ENCODE measurements at regions not wholly inside any gene's neighbourhood (a gene's known extent, or its start where the extent isn't known, plus 50 kb on each side); places are given as distances from the start of the nearest gene placed in this dataset.

DNA sequence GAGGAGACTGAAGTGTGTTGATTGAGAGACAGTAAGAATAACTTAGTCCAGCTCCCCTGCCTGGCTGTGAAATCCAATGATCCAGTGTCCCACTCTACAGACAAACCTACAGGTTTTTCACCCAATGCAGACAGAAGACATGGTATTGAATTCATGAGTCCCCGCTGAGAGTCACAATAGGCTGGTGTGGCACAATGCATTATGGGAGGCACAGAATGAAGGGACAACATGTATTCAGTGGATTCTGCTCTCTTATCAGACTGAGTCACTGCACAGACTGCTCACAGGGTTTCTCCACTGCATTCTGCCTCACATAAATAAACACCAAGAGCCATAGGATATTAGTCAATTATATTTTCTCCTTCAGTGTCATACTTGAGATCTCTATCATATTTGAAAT lies 55.2 kb upstream of the TOP3B start:
- Histone ChIP-seq H3K4me3 (ENCODE audit: low read depth in 1 of 3, low read length in 3 of 3) (no peak overlapping the region), H3K9me3 (ENCODE audit: control insufficient read depth in 4 of 4, low read length in 3 of 4) (no peaks in the 10 kb centered on the region), H3K36me3 (ENCODE audit: control insufficient read depth in 4 of 4, insufficient read depth in 3 of 4, low read depth in 1 of 4, low read length in 3 of 4) (no peaks in the 10 kb centered on the region), H3K4me1 (ENCODE audit: control insufficient read depth in 4 of 4, insufficient read depth in 4 of 4, low read length in 3 of 4) (no peaks in the 10 kb centered on the region), H3K27ac (ENCODE audit: low read depth in 1 of 2, low read length in 2 of 2) (no peak overlapping the region), H3K9ac (ENCODE audit: low read depth in 1 of 2, low read length in 2 of 2) (no peak overlapping the region), H3K27me3 (ENCODE audit: control insufficient read depth in 4 of 4, insufficient read depth in 4 of 4, low read length in 3 of 4) (no peaks in the 10 kb centered on the region)
- no peak for TF ChIP-seq EGR1 (IDR thresholded peaks at IDR 0.05; ENCODE audit: low read depth in 2 of 2)
- no peak for TF ChIP-seq TAF1 (conservative IDR thresholded peaks at IDR 0.05)
- no peak for TF ChIP-seq YY1 (IDR thresholded peaks at IDR 0.05)
- TF ChIP-seq ATF3 (IDR thresholded peaks at IDR 0.05) = no peak
- no peak for TF ChIP-seq JUND (IDR thresholded peaks at IDR 0.05)
- no peak for TF ChIP-seq SP1 (IDR thresholded peaks at IDR 0.05)
- DNase-seq (ENCODE audit: low spot score) = no peak
- WGBS = 85% methylated on average over 1 of the region's 1 CpG

- no peak overlapping the region for H3K9ac ChIP-seq (ENCODE audit: low read depth in 1 of 2, low read length in 2 of 2)
- no peak for DNase-seq (ENCODE audit: low spot score)
- no peaks in the 10 kb centered on the region for H3K27me3 ChIP-seq (ENCODE audit: control insufficient read depth in 4 of 4, insufficient read depth in 4 of 4, low read length in 3 of 4)
- no peaks in the 10 kb centered on the region for H3K4me1 ChIP-seq (ENCODE audit: control insufficient read depth in 4 of 4, insufficient read depth in 4 of 4, low read length in 3 of 4)
- no peaks in the 10 kb centered on the region for H3K9me3 ChIP-seq (ENCODE audit: control insufficient read depth in 4 of 4, low read length in 3 of 4)
- no peak overlapping the region for H3K4me3 ChIP-seq (ENCODE audit: low read depth in 1 of 3, low read length in 3 of 3)
- no peak overlapping the region for H3K27ac ChIP-seq (ENCODE audit: low read depth in 1 of 2, low read length in 2 of 2)
- no peak for TF ChIP-seq ATF3 (IDR thresholded peaks at IDR 0.05)
- TF ChIP-seq NR2F2 (IDR thresholded peaks at IDR 0.05) = no peak
- no peak for TF ChIP-seq FOXA1 (IDR thresholded peaks at IDR 0.05)
- no peak for TF ChIP-seq YY1 (IDR thresholded peaks at IDR 0.05)
- TF ChIP-seq GABPA (IDR thresholded peaks at IDR 0.05 in 1 of 2, conservative IDR thresholded peaks at IDR 0.05 in 1 of 2) = no peak
- no peak for TF ChIP-seq EGR1 (IDR thresholded peaks at IDR 0.05; ENCODE audit: low read depth in 2 of 2)
- no peak for TF ChIP-seq JUND (IDR thresholded peaks at IDR 0.05)
- TF ChIP-seq, protein P1, sequence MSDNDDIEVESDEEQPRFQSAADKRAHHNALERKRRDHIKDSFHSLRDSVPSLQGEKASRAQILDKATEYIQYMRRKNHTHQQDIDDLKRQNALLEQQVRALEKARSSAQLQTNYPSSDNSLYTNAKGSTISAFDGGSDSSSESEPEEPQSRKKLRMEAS (IDR thresholded peaks at IDR 0.05) = no peak
- TF ChIP-seq SP1 (IDR thresholded peaks at IDR 0.05) = no peak
- TF ChIP-seq, protein P2, sequence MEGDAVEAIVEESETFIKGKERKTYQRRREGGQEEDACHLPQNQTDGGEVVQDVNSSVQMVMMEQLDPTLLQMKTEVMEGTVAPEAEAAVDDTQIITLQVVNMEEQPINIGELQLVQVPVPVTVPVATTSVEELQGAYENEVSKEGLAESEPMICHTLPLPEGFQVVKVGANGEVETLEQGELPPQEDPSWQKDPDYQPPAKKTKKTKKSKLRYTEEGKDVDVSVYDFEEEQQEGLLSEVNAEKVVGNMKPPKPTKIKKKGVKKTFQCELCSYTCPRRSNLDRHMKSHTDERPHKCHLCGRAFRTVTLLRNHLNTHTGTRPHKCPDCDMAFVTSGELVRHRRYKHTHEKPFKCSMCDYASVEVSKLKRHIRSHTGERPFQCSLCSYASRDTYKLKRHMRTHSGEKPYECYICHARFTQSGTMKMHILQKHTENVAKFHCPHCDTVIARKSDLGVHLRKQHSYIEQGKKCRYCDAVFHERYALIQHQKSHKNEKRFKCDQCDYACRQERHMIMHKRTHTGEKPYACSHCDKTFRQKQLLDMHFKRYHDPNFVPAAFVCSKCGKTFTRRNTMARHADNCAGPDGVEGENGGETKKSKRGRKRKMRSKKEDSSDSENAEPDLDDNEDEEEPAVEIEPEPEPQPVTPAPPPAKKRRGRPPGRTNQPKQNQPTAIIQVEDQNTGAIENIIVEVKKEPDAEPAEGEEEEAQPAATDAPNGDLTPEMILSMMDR (IDR thresholded peaks at IDR 0.05; ENCODE audit: low read depth, low read length, missing input control) = no peak
- TF ChIP-seq FOXA2 (IDR thresholded peaks at IDR 0.05) = no peak
- no peaks in the 10 kb centered on the region for H3K36me3 ChIP-seq (ENCODE audit: control insufficient read depth in 4 of 4, insufficient read depth in 3 of 4, low read depth in 1 of 4, low read length in 3 of 4)
These were observed 54.6 kb upstream of the TOP3B start for GRCh38 chr22:22037229-22037628.

DNA sequence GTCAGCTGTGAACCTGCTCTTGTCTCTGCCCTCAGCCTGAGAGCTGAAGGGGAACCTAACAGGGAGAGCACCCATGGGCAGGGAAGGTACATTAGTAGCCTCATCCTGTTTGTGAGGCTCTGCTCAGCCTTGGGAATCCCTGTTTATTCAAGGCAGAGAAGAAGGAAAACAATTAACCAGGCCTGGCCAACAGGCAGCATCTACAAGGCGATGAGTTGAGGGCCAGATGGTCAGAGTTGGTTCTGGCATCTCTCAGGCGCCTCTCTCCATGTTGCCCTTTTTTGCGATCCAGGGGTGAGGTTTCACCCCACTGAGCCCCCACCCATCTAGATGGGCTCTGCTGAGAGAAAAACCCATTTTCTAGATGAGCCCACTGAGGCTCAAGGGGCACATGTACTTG lies 54.0 kb upstream of the TOP3B start:
- DNase-seq (ENCODE audit: low spot score) = no peak
- Histone ChIP-seq H3K9ac (ENCODE audit: low read depth in 1 of 2, low read length in 2 of 2) (no peak overlapping the region), H3K27ac (ENCODE audit: low read depth in 1 of 2, low read length in 2 of 2) (no peak overlapping the region), H3K27me3 (ENCODE audit: control insufficient read depth in 4 of 4, insufficient read depth in 4 of 4, low read length in 3 of 4) (no peaks in the 10 kb centered on the region), H3K4me1 (ENCODE audit: control insufficient read depth in 4 of 4, insufficient read depth in 4 of 4, low read length in 3 of 4) (no peaks in the 10 kb centered on the region), H3K4me3 (ENCODE audit: low read depth in 1 of 3, low read length in 3 of 3) (no peak overlapping the region), H3K36me3 (ENCODE audit: control insufficient read depth in 4 of 4, insufficient read depth in 3 of 4, low read depth in 1 of 4, low read length in 3 of 4) (no peaks in the 10 kb centered on the region), H3K9me3 (ENCODE audit: control insufficient read depth in 4 of 4, low read length in 3 of 4) (no peaks in the 10 kb centered on the region)
- no peak for TF ChIP-seq TAF1 (conservative IDR thresholded peaks at IDR 0.05)
- no peak for TF ChIP-seq HNF4A (conservative IDR thresholded peaks at IDR 0.05)
- no peak for TF ChIP-seq GABPA (IDR thresholded peaks at IDR 0.05 in 1 of 2, conservative IDR thresholded peaks at IDR 0.05 in 1 of 2)
- 92% methylated on average over 3 of the region's 3 CpGs for whole genome bisulfite sequencing
